SW 1271 (cell line): ENCODE measurements at regions not wholly inside any gene's neighbourhood (a gene's known extent, or its start where the extent isn't known, plus 50 kb on each side); places are given as distances from the start of the nearest gene placed in this dataset.

Experiments used
- DNase-seq, 2 experiments: peaks; one replicate each; lab custom pipeline; 2025; lab: John Stamatoyannopoulos, UW

DNA sequence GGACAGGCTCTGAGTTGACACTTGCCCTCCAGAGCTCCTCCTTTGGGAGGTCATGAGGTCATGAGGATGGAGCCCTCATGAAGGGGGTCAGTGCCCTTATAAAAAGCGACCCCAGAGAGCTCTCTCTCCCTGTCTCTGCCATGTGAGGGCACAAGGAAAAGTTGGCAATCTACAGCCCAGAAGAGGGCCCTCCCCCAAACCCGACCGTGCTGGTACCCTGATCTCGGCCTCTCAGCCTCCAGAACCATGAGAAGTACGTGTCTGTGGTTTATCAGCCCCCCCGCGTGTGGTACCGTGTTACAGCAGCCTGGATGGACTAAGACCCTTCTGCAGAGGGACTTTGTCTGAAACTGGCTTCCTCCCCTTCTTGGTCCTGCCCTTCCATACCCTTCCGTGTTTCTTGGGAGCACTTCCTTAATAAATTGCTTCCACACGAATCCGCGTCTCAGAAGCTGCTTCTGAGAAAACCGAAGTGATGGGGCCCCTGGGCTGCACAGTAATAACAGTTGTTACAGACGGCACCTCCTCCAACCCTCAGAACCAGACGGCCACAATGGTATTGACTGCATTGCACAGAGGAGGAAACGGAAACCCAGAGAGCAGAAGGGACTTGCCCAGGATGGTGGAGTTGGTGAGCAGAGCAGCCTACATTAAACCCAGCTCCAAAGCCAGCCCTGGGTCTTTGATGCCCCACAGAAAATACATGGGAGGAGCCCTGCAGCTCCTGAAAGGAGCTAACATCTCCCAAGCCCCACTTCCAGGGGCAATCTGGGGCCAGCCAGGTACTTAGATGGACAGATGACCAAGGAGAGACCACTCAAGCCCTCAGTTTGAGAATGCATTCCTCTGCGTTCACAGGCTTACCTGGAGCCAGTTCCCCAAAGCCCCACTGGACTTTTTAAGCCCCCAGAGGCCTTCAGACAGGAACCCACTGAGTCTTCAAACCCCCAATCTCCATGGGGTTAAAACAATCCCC, 242.7 kb downstream of the BCOR start:
- no peak for DNase-seq

DNA sequence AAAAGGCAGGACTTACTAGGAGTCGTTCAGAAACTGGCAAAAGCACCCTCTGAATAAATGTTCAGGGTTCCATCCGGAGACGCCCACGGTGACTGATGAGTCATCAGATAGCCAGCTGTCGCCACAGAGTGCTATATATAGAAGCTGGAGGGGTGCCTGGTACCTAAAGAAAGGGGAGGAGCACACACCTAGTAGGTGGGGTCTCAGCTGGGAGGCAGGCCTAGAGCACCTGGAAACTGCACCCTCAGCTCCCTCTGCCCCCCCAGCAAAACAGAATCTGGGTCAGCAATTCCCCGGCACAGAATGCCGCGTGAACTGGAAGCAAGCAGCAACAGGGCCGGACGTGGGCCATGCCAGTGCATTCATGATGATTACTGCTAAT, 242.0 kb downstream of the BCOR start:
- no peak for DNase-seq

DNA sequence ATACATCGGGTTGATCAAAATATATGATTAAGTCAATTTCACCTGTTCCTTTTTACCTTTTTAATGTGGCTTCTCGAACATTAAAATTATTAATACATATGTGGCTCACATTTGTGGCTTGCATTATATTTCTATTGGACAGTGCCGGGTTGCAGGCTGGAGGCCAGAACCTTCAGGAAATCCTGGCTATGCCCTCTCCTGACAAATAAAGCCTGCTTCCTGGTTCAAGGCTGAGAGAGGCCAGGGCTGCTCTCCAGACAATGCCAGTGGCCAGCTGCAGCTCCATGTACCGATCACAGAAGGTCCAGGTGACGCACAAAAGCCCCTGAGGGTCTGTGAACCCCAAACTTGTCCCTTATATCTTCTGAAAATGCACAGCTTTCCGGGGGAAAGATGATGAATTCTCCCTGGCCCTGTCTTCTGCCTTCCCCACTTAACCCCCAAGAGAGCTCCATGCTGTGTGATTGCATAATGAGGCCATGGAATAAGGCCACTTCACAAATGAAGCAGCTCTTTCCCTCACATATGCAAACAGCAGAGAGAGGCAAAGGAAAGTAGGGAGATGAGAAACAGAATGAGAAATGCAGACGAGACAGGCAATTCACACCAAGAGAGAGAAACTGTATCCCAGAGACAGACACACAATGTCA, 241.2 kb downstream of the BCOR start:
- no peak for DNase-seq

DNA sequence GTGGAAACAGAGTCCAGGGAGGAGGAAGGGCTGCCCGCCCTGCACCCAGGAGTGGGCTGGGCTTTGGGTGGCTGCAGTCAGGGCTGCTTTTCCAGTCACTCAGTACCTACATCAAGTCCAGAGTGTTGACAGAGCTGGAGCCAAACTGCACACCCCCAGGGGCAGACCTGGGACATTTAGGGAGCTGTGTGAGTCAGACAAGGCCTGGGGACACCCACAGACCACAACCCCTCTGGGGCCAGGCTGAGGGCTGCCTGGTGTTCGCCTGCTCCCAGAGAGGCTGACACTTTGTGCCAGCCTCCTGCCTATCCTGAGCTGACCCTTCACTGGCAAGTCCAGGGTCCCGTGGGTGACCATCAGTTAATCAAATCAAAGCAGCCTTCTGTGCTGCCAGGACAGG, 240.0 kb downstream of the BCOR start:
- DNase-seq = no peak

GRCh38 chrX:39859991-39860861, 237.5 kb downstream of the BCOR start:
- DNase-seq = no peak

DNA sequence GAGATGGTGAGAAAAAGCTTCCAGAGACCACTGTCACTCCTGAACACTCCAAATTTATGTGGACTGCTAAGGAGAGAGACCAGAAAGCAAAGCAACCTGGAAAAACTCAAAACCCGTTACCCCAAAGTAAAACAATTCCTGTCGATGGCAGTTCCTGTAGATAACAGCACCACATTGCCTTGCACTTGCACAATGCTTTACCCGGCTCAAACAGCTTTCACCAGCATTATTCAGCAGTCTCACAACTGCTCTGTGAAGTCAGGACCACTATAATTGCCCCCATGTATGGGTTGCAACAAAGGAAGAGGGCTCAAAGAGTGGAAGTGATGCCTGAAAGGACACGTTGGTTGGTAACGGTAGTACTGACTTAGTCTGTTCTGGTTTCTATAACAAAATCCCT, 234.8 kb downstream of the BCOR start:
- no peak for DNase-seq

- no peak for DNase-seq
Observed at GRCh38 chrX:39866229-39866628, 231.5 kb downstream of the BCOR start.

DNA sequence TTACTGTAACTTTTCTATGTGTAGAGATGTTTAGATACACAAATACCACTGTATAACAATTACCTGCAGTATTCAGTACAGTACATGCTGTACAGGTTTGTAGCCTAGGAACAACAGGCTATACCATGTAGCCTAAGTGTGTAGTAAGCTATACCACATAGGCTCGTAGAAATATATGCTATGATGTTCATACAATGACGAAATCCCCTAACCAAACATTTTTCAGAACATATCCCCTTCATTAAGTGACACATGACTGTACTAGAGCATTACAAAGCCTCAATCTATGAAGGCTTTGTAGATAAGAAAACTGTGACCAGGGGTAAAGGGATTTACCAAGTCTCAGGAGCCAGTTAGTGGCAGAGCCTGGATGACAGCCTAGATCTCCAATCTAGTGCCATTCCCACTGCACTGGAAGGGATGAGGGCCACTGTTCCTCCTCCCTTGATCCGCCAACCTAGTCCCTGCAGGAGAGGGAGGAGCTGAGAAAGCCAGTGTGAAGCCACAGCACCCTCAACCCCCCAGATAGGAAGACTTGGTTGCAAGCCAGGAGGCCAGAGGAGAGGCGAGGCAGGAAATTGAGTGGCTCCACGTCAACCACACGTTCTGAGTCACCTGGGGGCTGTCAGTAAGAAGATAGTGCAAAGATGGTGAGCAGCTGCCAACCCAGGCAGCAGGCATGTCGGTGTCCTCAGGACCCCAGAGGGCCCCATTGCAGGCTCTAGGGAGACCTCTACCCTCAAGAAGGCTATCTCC, 227.7 kb downstream of the BCOR start:
- DNase-seq = no peak

GRCh38 chrX:39871648-39872047, 226.1 kb downstream of the BCOR start:
- no peak for DNase-seq

- DNase-seq = no peak
Observed at GRCh38 chrX:39873117-39873516, 224.6 kb downstream of the BCOR start.

DNA sequence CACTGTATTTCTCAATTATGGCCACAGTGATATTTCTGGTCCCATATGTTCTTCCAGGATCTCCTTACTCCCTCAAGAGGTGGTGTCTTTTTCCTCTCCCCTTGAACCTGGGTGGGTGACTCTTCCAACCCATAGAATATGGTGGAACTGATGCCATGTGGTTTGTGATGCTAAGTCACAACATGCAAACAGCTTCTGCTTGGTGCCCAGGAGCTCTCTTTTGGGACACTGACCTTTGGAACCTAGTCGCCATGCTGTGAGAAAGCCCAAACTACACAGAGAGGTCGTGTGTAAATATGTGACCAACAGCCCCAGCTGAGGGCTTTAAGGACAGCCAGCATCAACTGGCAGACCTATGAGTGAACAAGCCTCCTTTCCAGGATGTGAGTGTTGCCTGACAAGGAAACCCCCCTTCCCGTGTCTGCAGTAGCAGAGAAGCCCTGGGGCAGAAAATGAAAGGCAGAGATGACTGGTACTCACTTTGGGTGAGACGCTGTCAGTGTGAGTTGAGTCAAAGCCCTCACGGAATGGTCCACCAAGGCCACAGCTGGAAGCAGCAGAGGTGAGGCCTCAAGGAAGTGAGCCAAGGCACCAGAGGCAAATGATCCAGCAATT, 223.4 kb downstream of the BCOR start:
- DNase-seq = no peak

DNA sequence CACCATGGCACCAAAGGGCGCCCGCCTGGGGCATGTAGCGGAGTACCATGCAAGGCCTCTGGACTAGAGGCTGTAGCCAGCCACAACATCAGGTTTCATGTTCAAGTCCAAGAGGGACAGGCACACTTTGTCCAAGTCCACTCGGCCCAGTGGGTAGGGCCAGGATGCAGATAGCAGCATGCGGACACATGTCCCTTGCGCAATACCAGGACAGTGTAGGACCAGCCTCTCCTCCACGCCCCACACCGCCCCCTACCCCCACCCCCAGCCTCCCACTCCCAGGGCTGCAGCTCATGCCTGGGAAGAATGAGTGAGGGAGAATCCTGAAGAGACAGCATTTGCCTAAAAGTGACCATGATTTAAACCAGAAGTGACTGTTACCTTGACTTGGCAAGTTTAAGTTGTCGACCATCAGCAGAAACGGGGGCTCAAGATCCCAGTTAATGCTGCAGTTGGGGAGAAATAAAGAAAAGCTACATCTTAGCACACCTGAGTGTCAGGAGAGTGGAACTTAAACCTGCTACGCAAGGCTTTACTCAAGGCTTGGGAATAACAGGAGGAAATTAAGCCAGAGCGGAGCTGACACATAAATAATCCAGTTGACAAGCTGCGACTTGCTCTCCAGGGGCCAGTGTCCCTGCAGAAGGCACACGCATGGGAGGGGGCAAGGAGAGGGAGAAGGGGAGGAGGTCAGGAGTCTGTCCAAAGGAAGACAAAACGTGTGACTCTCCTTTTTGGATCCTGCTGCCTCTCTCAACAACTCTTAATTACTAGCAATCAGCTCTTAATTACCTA, 221.7 kb downstream of the BCOR start:
- DNase-seq = no peak

DNA sequence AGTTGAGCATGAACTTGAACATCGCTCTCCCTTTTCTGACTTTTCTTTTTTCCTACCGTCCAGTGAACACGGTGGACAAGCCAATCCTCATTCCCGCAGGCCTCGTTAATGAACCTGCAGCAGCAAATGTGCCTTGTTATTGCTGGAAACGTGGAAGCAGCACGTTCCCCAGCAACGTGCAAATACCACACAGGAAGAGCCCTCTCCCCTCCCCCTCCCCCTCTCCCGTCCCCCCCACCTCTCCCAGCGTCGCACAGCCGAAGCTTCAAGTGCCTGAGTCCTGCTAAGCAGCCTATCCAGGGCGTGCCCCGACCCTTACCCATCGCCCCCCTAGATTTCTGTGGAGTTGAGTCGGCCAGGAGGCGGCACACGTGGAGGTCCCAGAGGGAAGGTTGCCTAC, 219.9 kb downstream of the BCOR start:
- DNase-seq = no peak

DNA sequence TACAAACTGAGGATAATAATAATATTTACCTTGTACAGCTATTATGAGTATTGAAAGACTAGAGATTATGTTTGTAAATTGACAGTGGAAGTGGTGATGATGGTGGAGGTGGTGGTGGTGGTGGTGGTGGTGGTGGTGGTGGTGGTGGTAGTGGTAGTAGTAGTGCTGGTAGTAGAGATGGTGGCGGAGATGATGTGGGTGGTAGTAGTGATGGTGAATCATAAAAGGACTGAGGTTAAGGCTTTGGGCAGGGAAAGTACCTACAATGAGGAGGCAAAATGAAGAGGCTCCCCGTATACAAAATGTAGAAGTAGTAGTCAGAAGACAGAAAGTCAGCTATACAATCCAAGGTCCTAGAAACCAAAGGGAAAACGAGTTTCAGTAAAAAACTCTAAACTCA, 214.1 kb downstream of the BCOR start:
- no peak for DNase-seq

- DNase-seq = no peak
Observed at GRCh38 chrX:39886282-39886681, 211.5 kb downstream of the BCOR start.

GRCh38 chrX:39888730-39889129, 209.0 kb downstream of the BCOR start:
- DNase-seq = no peak

- no peak for DNase-seq
Observed at GRCh38 chrX:39889704-39890103, 208.1 kb downstream of the BCOR start.

DNA sequence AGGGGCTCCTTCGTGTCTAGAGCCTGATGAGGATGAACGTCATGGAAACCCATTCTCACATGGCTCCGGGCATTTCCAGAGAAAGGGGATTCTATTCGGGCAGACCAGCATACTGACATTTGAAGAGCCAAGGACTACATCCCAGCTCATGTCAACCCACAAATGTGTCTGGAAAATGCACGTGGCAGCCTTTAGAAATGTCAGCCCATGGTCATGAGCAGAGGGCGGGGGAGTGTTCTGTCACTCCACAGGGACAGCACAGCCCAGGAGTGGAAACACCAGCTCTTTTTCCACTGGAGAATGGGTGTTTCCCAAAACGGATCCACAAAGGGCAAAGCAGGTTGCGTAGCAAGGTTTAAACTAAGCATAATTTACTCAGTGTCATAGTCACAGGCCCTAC, 207.0 kb downstream of the BCOR start:
- DNase-seq = no peak

DNA sequence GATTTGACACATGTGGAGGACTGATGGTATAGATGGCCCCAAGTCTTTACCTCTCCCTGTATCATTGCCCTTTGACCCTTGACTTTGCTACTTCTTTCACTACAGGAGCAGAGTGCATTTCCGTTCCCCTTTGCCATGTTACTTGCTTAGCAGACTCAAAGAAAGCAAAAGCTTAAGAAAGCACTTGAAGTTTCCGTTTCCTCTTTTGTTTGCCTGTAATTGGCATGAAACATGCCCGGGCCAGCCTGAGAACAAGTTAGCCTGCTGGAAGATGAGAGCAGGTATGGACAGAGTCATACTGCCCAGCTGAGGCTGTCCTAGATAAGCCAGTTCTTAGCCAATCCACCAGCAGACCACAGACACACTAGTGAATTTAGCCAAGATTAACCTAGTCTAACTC, 206.0 kb downstream of the BCOR start:
- DNase-seq = no peak
